Liver (tissue), 3 donors: ENCODE measurements at regions not wholly inside any gene's neighbourhood (a gene's known extent, or its start where the extent isn't known, plus 50 kb on each side); places are given as distances from the start of the nearest gene placed in this dataset.

ENCODE experiments used
- CTCF ChIP-seq: fragments of 150-350 bp; IDR thresholded peaks from 2 replicates; pipeline ENCODE4 v1.5.1; 2017; ENCODE audit warnings: improper control_type of control experiment, low read depth, low read length; ENCODE audit not compliant: missing input control
- RAD21 ChIP-seq, 2 donors: IDR thresholded peaks; 2 replicates each; pipeline ENCODE4 v1.6.1; 2016; ENCODE audit warnings: antibody characterized with exemption in 2 of 2, mild to moderate bottlenecking in 2 of 2
- REST ChIP-seq: IDR thresholded peaks from 2 replicates; pipeline ENCODE4 v1.6.1; 2016; ENCODE audit warnings: antibody characterized with exemption, mild to moderate bottlenecking
- SP1 ChIP-seq: IDR thresholded peaks from 2 replicates; pipeline ENCODE4 v1.6.1; 2018; ENCODE audit warnings: antibody characterized with exemption, mild to moderate bottlenecking
- donor health status: healthy.
- donor health status: healthy.

GRCh38 chr4:25547343-25547742, 108.3 kb upstream of the SLC34A2 start:
- TF ChIP-seq REST (no peak), RAD21 (IDR thresholded peaks at IDR 0.05) (no peak), CTCF (no peak), SP1 (no peak)
